Keratinocyte (primary cell): ENCODE measurements at regions not wholly inside any gene's neighbourhood (a gene's known extent, or its start where the extent isn't known, plus 50 kb on each side); places are given as distances from the start of the nearest gene placed in this dataset.

ENCODE experiments used
- CTCF ChIP-seq, 3 experiments: IDR thresholded peaks in 1 of 3; conservative IDR thresholded peaks in 1 of 3; optimal IDR thresholded peaks in 1 of 3; 2 replicates in 2 of 3; 3 replicates in 1 of 3; pipeline versions ENCODE3 to v1.5.1; 2011; ENCODE audit warnings: low read length in 3 of 3, mild to moderate bottlenecking in 3 of 3, moderate library complexity in 2 of 3, control low read depth in 1 of 3, inconsistent platforms in 1 of 3; ENCODE audit not compliant: insufficient read depth in 2 of 3; ENCODE audit errors: extremely low read depth in 1 of 3
- EZH2 ChIP-seq: IDR thresholded peaks from one replicate; pipeline ENCODE4 v1.6.1; 2012; ENCODE audit warnings: inconsistent platforms, mild to moderate bottlenecking, low read length, moderate library complexity

- TF ChIP-seq CTCF (optimal IDR thresholded peaks at IDR 0.05 in 1 of 3, IDR thresholded peaks at IDR 0.05 in 1 of 3, conservative IDR thresholded peaks at IDR 0.05 in 1 of 3; ENCODE audit: extremely low read depth in 1 of 3, insufficient read depth in 2 of 3, low read length in 3 of 3) (no peak), EZH2 (no peak)
Measured at GRCh38 chr13:37997641-37998040, 128.1 kb upstream of the TRPC4 start.
